Mucosa of gallbladder (tissue), 1 donor: ENCODE measurements at regions not wholly inside any gene's neighbourhood (a gene's known extent, or its start where the extent isn't known, plus 50 kb on each side); places are given as distances from the start of the nearest gene placed in this dataset.

Experiments
- DNase-seq: peaks from one replicate; pipeline ENCODE4 v3.0.0-alpha.2; 2020; ENCODE audit warnings: low spot score
- donor health status: DM: no; HTN: no; CAD: no.

- no peak for DNase-seq
Measured at GRCh38 chr16:9372934-9373890, 281.8 kb downstream of the HAPSTR1 start.

DNA sequence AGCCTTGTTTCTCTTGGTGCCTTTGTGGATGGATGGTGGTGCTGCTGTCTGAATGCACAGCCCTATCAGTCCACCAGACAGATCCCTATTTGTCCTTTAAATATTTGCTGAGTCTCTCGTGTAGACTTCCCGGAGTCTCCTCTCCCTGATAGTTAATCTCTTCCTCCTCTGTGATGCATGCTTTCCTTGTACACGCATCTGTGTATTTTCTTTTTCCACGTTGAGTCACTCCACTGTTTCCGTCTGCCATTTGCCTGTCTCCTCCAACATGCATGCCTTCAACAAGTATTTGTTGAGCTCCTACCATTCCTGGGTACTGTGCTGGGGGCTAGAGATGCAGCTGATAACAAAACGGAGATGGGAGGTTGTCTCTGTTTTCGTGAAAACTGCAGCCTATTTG is 282.6 kb downstream of the HAPSTR1 start:
- DNase-seq = no peak

DNA sequence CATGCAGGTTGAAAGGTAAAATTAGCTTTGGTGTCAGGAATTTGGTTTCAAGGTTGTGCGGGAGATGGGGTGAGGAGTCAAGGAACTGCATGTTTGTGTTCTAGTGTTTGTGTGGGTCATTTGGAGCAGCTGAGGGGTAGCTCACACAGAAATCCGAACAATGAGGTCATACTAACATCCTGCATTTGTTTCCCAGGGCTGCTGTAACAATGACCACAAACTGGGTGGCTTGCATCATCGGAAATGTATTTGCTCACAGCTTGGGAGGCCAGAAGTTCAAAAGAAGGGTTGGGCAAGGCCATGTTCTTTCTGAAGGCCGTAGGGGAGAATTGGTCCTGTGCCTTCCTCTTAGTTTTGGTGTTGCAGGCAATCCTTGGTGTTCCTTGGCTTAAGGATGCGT is 287.4 kb downstream of the HAPSTR1 start:
- DNase-seq = no peak

DNA sequence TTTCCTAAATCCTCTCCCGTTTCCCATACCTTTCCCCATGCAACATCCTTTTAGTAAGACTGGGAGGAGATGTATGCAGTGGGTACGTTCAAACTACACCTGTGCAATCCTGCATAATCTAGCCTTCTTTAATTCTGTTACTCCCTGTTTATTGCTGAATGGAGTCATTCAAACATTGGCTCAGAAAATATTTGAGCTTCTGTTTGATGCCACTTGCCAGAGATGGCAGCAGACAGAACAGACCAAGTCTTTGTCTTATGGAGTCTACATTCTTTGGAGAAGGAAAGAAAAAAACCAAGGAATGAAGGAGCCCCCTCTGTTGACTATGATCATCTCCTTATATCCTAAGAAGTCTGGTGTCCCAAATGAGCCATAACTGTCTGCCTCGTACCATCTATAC is 288.8 kb downstream of the HAPSTR1 start:
- DNase-seq = no peak

- DNase-seq = no peak
Measured at GRCh38 chr16:9381399-9381798, 290.0 kb downstream of the HAPSTR1 start.

GRCh38 chr16:9381905-9382304 is 290.5 kb downstream of the HAPSTR1 start:
- no peak for DNase-seq

- DNase-seq = no peak
Measured at GRCh38 chr16:9383281-9383680, 291.8 kb downstream of the HAPSTR1 start.

- DNase-seq = no peak
Measured at GRCh38 chr16:9384141-9384540, 292.7 kb downstream of the HAPSTR1 start.

DNA sequence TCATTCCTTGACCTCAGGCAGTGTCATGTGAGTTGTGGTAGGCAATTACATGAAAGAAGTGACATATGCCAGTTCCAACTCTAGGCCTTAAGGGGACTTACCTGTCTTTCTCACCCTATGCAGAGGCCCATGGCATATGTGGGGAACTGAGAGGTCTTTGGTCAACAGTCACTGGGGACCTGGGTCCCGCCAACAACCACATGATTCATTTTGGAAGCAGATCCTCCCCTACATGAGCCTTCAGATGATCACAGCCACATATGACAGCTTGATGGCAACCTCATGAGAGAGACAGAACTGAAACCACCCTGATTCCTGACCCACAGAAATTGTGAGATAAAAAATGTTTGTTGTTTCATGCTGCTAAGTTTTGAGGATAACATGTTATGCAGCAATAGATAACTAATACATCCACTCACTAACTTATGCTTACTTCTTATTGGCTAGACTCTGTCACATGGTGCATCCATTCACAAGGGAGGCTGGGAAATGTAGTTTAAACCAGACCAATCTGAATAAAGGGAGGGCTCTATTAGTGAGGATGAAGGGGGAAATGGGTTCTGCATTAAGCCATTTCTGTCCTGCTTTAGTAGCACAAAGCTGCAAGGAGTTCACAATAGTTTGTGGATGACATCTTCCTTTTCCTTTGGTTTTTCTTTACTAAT is 298.2 kb downstream of the HAPSTR1 start:
- no peak for DNase-seq

DNA sequence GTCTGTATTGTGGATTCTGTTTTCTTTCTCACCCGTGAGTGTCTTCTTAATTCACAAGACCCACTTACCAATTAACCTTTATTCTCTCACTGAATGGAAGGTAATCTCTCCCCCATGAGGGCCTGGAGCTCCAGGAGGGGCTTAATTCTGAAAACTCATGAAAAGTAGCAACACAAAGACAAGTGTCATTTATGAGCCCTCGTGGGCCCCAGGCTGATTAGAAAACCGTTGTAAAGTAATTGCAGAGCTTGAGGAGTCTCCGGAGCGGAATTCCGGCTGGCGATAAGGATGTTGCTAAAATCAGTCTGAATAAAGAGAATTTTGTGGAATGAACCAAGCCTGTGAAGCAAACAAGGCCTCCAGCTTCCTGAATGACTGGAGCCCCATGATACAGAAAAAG is 301.5 kb downstream of the HAPSTR1 start:
- DNase-seq = no peak

GRCh38 chr16:9393591-9393990 is 302.1 kb downstream of the HAPSTR1 start:
- no peak for DNase-seq

GRCh38 chr16:9395958-9396359 is 304.5 kb downstream of the HAPSTR1 start:
- DNase-seq = no peak

DNA sequence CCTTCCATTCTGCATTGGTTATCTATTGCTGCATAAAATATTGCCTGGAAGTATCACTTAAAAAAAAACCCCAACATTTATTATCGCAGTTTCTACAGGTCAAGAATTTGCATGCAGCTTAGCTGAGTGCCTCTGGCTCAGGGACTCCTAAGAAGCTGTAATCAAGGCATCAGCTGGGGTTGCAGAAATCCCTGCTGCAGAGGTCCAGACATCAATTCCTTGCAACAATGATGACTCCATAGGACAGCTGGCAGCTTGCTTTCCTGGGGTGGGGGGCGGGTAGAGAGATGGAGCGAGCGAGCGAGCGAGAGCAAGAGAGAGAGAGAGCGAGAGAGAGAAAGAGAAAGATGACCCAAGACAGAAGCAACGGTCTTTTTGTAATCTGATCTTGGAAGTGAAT is 308.1 kb downstream of the HAPSTR1 start:
- DNase-seq = no peak

DNA sequence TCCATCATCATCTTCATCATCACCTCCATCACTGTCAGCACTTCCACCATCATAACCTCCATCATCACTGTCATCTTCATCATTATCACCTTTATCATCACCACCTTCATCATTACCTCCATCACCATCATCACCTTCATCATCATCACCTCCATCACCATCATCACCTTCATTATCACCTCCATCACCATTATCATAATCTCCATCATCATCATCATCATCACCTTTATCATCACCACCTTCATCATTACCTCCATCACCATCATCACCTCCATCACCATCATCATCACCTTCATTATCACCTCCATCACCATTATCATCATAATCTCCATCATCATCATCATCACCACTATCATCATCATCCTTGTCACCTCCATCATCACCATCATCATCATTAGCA is 309.7 kb downstream of the HAPSTR1 start:
- DNase-seq = no peak

- no peak for DNase-seq
Measured at GRCh38 chr16:9402293-9402860, 310.9 kb downstream of the HAPSTR1 start.

DNA sequence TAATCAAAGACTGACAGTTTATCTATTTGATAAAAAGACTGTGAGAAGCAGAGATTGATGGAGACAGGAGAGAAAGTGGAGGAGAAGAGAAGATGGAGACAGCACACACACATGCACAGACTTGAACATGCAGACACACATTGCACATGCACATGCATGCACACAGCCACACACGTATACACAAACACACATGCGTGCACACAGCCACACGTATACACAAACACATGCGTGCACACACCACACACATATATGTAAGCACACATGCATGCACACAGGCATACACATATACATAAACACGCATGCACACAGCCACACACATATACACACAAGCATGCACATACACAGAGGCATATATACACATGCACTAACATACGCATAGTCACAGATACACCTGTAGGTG is 313.4 kb downstream of the HAPSTR1 start:
- no peak for DNase-seq

- DNase-seq = no peak
Measured at GRCh38 chr16:9406038-9406712, 314.7 kb downstream of the HAPSTR1 start.

DNA sequence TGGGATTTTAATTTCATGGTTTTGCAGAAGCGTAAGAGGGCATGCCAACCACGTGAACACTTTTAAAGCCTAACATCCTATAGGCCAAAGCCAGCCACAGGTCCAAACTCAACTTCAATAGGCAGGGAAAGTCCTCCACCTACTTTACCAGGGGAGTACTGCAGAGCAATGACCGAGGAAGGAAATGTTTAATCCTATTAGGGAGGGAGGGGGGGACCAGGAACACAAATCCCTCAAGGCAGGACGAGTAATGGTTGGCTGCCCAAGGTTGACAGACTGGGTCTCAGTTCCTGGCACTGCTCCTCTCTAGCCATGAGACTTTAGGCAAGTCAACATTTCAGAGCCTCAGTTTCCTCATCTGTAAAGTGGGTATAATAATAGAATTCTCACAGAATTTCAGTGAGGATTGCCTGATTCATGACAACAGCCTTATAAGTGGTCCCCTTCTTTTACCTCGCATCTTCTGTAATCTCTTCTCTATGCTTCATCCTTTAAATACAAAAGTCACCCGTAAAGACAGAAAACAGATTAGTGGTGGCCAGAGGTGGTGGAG is 315.8 kb downstream of the HAPSTR1 start:
- no peak for DNase-seq

DNA sequence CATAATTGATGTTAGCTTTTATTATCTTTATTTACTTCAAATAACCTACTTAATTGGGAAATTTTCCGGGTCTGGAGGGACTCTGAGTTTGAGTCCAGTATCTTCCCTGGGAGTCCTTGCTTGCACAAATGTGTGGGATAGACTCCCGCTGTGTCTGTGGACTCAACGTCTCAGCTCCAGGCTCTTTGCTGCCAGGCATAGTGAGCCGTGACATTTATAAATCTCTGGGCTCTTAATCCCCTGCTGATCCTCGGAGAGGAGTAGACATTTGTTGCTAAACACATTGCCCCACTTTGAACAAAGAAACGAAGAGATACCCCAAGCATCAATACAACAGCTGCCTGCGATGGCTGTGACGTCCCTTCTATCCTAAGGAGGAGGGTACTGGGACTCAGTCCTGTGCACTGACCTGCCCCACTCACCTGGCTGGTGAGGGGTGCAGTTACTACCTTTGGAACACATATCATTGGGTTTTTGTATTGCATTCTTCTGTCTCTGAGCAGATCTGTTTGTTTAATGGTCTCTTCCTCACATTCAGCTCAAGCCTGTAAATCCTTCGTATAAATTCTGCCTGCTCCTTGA is 316.9 kb downstream of the HAPSTR1 start:
- no peak for DNase-seq

DNA sequence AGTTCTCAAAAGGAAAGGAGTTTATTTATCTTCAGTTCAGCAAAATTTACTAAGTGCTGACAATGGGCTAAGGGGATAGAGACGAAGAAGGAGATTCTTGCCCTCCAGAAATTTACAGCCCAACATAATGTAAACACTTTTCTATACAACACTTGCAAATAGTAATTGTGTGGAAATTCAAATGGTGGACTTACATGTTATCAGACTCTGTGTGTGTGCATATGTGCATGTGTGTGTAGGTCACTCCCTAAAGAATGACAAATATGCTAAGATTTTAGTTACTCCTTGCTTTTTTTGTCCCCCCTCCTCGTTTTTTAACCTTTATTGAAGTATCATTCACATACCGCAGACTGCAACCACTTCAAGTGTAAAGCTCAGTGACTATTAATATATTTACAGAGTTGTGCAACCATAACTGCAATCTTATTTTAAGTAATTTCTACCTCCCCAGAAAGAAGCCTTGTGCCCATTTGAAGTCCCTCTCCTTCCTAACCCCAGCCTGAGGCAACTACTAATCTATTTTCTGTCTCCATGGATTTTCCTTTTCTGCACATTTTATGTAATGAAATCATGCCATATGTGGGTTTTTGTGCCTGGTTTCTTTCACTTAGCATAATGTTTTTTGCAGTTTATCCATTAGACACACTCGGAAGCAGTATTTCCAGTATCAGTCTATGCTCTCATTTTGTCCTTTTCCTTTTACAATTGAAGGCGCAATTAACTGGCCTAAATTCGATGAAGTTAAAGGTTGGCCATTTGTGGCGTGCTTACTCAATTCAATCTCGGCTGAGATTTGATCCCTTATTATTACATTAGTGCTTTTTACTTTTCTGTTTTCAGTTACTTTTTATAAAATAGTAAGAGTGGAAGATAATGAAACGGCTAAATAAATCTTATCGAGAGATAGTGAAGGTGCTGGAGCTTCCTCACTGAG is 318.4 kb downstream of the HAPSTR1 start:
- DNase-seq = no peak
